RKO (cell line): ENCODE measurements at regions not wholly inside any gene's neighbourhood (a gene's known extent, or its start where the extent isn't known, plus 50 kb on each side); places are given as distances from the start of the nearest gene placed in this dataset.
"Not testable (repeated sequence)": the region's sequence is repeated elsewhere in the genome, so short reads cannot be mapped to it uniquely, and the experiment has no call there.

Experiments
- DNase-seq: peaks from one replicate; pipeline ENCODE4 v3.0.0-alpha.2; 2016; ENCODE audit warnings: low spot score

DNA sequence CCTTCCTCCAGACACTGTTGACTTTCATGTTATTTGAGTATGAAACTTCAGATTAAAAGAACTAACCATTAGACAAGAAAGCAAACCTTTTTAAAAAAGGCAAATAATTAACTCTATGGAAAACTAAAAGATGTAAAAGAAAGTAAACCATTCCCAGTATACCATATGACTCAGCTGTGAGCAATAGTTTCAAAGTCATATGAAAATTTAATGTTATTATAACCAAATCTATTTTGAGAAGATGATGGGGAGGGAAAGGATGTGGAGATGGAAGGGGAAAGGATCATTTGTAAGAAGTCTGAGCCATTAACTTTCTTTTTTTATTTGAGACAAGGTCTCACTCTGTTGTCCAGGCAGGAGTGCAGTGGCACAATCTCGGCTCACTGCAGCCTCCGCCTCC is 131.8 kb downstream of the IRX5 start:
- DNase-seq: no peak

DNA sequence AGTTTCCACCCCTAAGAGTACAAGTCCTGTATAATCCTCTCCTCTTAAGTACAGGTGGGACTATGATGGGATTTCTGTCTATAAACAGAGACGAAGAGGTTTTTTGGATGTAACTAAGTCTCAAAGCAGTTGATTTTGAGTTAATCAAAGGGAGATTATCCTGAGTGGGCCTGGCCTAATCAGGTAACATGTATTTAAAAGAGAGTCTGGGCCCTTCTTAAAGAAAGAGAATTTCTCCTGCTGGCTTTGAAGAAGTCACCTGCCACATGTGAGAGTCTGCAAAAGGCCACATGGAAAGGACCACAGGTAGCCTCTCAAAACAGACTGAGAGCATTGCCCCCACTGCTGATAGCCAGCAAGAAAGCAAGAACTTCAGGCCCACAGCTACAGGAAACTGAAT is 142.3 kb downstream of the IRX5 start:
- no peak for DNase-seq

DNA sequence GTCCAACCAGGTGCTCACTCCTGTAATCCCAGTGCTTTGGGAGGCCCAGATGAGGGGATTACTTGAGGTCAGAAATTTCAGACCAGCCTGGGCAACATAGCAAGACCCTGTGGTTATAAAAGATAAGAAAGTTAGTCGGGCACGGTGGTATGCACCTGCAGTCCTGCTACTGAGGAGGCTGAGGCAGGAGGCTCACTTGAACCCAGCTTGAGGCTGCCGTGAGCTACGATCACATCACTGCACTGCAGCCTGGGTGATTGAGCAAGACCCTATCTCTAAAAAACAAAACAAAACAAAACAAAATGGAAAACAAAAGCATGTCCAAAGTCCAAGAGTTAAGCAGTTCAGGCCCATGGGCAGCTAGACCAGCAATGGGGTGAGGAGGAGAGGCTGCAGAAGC is 143.2 kb downstream of the IRX5 start:
- no peak for DNase-seq

DNA sequence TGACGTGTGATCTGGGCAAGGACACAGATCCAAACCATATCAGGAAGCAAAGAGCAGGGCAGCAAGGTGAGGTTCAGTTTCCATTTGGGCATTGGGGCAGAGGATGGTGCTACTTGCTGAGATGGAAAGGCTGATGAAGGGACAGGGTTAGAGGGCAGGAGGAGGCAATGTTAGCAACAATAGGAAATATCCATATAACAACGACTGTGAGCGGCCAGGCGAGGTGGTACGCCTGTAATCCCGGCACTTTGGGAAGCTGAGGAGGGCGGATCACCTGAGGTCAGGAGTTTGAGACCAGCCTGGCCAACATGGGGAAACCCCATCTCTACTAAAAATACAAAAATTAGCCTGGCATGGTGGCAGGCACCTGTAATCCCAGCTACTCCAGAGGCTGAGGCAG is 144.5 kb downstream of the IRX5 start:
- not testable (repeated sequence) for DNase-seq

DNA sequence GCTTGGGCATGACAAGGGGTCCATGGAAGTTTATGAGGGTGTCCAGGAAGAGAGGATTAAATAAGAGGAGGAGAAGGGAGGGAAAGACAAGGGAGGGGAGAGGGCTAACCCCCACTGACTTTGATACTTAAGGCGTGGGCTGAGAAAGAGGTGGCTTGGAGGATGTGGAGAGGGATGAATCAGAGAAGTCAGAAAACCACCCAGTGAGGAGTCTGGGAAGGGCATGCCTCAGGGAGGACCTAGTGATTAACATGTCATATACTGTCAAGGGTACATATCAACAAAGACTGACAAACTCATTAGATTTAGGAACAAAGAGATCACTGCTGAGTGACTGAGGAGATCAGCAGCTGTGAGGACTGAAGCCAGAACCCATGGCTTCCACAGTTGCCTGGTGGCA is 145.4 kb downstream of the IRX5 start:
- DNase-seq: no peak

DNA sequence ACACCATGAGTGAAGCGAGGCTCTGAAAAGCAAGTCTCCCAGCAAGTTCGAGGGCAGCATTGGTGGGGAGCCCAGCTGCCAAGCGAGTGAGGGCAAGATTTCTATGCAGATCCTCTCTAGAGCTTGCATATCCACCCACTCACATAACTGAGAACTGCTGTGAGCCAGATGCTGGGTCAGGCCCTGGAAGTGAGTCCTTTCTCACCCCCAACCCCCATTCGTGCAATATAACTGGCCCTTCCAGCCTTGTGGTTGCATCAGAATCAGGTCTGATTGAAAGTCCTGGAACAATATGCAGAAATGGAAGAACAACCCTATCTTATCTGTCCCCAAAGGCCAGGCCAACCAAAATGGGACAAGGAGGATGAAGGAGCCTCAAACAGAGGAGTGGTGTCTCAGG is 146.6 kb downstream of the IRX5 start:
- DNase-seq: no peak

DNA sequence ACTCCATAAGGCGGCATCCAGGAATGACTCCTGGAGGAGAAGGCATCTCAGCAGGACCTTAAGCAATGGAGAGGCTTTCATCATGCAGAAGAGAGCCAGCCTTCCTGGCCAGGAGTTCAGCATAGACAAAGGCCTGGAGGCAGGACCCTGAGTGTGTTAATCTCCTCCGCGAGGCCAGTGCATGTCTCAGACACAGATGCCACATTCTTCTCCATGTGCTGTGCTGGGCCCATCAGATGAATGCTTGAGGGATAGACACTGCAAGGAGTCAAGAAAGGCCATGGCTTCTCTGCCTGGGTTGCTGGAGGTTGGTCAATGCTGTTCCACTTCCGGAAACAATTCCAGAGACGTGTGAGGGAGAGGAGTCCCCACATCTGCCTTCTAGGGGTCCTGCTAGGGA is 147.5 kb downstream of the IRX5 start:
- DNase-seq: no peak

DNA sequence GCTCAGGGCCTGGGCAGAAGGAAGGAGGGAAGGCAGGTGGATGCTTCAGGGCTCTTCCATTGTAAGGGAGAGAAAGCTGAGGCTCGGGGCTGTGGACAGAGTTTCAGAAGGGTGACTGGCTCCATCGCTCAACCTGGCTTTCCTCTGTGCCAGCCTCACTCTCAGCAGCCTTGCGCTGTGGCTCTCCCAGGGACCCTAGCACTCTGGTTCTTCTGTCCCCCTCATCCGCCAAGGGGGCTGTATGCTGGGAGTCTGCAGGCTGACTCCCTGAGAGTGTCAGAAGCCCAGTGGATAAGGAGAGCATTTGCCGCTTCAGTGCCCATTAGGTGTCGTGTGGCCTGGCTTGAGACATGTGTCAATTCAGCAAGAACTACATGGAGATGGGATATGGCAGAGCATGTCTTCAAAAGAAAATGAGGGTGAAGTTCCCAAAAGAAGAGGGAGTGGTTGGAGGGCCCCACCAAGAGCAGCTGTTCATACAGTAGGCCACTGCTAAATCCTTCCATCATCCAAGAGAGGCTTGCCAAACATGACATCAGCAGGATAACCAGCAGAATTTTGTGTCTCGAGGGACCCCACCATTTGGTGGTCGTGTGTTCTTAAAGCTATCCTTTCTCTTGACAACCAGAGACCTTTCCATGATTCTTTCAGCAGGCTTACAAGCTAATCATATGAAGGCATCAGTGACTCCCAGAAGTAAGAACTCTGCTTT is 148.2 kb downstream of the IRX5 start:
- DNase-seq: no peak

DNA sequence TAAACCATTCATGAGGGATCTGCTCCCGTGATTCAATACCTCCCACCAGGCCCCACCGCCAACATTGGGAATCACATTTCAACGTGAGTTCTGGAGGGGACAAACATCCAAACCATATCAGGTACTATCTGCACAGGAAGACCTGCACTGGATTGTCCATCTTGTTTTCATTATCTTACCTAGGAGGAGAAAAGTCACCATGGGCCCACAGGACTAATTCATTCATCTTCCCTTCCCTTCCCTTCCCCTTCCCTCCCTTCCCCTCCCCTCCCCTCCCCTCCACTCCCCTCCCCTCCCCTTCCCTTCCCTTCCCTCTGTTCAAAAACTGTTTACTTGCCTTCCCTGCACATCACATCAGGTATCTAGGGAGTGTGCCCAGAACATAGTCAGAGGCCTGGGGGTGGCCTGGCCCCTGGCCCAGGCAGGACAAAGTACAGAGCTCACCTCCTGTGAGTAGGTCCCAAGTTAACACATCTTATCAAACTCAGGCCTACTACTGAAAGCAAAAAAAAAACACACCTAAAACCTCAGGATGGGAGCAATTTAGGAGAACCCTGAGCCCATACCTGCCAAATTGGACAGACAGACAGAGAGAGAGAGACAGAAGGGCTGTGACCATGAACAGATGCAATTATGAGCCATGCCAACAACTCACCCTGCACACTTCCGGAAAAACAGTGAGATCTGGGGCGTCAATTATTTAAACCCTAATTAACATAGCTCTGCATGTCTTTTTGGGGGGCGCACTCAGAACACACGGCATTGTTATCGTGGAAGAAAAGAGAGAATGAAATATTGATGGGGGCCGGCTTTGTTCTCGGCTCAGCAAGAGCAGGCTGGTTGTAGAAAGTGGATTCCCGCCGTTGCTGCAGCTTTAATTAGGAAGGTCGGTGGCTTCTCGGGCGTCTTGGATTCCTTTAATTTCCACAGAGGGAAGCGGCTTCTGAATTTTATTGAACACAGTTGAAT is 151.2 kb downstream of the IRX5 start:
- DNase-seq: no peak

DNA sequence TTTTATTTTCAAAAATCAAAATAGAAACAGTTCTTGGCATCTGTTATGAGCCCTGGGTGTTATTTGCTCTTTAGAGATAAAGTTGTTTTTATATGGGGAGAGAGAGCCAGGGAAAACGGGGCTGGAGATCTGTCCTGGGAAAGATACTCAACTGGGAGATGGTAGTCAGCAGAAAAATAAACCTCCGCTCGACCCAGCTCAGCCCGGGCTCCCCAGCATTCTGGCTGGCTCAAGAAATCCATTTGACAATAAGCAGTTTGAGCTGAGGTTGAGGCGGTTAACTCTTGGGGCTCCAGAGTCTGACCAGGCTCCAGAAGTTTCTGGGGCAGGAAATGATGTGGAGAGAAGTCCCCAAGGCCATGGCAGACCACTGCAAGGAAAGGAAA is 151.9 kb downstream of the IRX5 start:
- DNase-seq: no peak

DNA sequence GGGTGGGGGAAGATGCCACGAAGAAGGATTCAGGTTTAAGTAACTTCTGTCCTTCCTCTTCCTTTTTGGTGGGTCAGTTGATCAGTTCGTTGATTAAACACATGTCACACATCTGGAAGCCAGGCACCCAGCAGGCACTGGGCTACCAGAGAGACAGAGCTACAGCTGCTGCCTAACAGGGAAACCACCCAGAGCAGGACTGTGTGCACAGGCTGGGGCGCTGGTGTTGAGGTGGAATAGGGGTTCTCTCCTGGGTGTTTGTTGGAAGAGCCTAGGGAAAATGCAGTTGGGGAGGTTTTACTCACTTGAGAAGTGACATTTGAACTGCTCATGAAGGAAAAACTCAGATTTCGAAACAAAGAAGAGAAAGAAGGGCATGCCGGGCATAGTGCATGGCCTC is 152.4 kb downstream of the IRX5 start:
- no peak for DNase-seq

DNA sequence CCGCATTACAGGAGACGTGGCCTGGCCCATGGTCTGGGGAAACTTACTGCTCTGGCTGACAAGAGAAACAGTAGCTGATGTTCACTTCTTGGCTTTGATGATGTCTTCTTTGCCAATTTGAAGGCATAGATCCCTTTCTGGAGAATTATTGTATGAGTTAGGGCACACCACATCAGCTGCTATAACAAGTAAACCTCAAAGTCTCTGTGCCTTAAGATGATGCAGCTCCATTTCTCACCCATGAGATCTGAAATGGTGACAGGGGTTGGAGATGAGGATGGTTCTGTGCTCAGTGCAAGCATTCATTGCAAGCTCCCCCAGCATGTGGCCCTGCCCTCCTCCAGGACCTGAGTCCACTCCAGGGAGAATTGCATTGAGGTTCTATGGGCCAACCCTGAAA is 157.4 kb downstream of the IRX5 start:
- no peak for DNase-seq

DNA sequence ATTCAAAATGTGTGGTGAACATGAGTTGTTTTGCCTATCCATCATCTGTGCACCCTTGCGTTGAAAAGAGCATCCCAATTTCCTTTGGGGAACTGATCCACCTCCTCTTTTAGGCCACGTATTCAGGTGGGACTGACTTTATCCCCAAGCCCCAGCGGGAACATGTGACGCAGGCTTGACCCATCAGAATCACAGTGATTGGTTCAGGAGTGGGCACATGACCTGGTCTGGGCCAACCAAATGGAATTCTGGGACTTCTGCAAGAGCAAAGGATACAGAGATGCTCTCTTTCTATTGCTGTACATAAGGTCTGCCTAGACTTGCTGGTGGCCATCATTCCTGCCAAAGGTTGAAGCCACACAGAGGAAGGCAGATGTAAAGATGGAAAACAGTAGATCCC is 158.9 kb downstream of the IRX5 start:
- DNase-seq: no peak

DNA sequence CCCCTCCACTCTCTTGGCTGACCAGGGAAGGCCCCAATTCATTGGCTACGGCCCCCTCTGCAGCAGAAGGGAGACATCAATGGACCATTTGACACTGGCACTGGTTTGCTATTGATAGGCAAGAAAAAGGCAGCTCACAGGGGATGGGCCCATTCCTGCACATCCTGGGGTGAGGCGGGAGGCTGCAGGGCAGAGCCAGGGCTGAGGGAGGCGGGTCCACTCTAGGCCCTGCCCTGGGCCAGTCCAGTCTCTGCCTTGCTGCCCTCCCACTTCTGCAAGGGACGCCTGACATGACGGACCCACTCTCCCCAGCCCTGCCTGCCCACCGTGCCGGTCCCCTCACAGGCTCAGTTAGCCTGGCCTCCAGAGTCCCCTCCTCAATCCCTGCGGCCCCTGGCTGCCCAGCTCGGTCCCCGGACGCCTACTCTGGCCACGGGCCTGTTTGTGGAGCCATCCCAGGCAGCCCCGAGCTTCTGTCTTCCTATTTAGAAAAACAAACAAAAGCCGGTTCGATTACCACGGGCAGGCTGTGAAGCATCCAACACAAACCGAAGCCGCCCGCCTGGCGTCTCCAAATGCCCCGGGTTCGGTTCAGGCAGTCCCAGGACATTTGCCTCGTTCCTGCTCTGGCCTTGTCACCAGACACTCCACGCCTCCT is 160.7 kb downstream of the IRX5 start:
- DNase-seq: no peak

DNA sequence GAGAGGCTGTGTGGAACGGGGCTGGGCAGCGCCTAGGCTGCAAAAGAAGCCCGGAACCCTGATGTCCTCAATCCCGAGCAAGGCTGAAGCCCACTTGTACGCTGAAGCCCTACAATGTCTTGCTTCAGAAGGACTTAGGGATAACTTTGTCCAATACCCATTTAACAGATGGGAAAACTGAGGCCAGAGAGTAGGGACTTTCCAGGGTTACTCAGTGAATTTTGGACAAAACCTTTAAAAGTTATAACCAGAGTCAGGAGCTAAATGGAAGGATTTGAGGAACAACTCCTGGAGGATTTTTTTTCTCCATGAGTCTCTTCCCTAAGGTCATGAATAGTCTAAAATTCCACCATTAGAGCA is 161.2 kb downstream of the IRX5 start:
- DNase-seq: no peak

DNA sequence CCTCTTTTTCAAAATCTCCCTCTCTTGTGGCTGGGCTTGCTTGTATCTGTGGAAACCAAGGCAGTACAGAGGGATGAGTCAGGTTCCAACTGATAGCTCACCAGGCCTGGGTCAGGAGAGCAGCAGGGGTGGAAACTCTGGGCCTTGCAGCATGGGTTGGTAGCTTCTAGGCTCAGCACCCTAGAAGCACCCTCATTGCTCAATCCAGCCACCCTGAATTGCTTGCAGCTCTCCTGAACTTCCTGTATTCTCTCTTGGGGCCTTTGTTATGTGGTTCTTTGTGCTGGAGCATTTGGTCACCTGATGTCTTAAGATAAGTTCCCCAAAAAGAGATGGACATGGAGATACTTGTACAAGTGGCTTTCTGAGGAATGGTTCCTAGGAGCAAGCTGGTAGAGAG is 169.4 kb downstream of the IRX5 start:
- DNase-seq: no peak

DNA sequence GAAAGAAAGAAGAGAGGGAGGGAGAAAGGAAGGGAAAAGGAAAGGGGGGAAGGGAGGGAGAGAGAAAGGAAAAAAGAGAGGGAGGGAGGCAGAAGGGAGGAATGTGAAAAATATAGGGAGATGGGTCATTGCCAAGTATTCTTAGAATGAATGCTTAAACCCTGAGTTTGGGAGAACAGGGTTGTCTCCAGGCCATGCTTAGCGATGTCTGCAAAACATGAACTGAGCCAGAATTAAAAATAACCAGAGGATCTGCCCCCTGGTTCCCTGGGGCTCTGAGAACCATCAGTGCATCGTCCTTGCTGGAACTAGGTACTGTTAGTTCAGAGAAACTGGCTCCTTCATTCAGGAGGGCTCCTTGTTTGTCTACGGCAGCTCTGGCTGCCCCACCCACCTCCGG is 170.4 kb downstream of the IRX5 start:
- DNase-seq: no peak

DNA sequence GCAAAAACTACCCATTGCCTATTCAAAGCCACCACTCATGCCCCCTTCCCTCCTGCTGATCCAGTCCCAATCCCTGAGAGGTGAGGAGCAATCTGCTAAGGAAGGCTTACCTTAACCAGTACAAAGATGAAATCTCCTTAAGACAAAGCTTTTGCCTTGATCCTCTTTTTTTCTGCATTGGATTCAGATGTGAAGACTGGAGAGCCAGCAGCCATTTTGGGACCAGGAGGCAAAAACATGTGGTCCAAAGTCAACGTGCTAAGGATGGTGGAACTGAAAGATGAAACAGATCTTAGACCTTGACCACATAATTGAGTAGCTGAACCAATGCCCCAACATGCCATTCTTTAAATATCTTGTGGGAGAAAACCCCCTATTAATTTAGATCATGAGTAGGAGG is 171.4 kb downstream of the IRX5 start:
- no peak for DNase-seq

DNA sequence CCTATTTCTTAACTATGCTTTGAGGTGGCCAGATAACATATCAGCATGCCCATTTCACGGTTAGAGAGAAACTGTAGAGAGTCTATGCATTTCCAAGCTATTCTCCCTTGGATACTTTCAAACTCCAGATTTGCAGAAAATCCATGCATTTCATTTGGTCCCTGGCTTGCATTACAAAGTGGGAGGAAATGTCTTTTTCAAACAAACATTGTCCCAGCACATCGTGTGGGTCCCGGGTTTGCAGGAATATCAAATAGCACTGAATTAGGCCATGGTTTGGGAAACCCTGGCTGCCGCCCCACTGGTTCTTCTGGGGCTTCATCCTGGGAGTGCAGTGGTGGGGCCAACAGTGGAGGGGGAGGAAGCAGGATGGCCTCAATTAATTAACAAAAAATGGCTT is 171.9 kb downstream of the IRX5 start:
- no peak for DNase-seq

DNA sequence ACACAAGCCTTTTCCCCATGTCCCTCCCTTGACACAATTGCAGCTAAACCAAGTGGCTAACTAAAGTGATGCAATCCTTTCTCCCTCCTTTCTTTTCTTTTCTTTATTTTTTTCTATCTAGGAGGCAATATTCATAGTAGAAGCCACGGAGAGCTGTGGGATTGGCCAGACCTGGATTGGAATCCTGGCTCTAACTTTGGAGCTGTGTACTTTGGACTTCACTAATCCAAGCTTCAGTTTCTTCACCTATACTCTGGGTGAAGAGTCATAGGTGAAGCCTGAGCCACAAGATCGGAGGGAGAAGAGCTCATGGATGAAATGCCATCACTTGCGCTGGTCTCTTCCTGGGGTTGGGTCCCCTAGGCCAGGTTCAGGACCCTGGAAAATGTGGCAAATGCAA is 177.2 kb downstream of the IRX5 start:
- DNase-seq: no peak

DNA sequence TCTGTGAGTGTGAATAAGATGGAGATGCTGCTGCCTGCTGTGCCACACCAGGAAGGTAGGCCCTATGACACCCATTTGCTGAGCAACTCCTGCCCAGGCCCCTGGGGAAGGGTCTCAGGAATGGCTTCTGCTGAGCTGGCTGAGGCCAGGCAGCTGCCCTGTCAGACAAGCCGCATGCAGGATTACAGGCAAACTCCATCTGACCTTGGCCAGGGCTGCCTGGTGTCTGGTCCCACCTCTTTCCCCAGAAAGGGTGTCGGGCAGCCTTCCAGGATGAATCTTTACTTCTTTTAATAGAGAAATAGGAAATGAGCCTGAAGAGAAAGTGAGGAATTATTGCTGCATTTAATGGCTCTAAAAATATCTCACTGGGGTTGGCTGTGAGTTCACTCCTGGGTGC is 182.5 kb downstream of the IRX5 start:
- no peak for DNase-seq

DNA sequence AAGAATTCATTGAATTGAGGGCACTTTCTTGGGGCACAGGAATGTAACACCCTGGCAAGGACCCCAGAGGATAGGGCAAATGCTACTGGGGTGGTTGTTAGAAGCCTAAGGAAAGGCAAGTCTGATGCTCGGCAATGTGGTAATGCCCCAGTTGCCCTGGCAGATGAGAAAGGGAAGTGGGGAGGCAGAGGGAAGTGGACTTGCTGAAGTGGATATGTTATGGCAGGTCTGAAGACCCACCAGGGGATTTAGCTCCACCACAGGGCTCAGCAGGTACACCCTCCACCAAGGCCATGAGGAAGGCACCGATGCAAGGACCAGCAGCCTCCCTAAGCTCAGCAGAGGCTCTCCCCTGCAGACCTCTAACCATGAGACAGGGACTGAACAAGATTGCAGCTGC is 184.8 kb downstream of the IRX5 start:
- no peak for DNase-seq
